HG02981 (cell line): ENCODE measurements at regions not wholly inside any gene's neighbourhood (a gene's known extent, or its start where the extent isn't known, plus 50 kb on each side); places are given as distances from the start of the nearest gene placed in this dataset.
"Not testable (repeated sequence)": the region's sequence is repeated elsewhere in the genome, so short reads cannot be mapped to it uniquely, and the experiment has no call there.

Experiments
- ATAC-seq: cut with Tn5 transposase; IDR thresholded peaks from one replicate; pipeline ENCODE4 v1.9.1; 2021; ENCODE audit warnings: mild to moderate bottlenecking, moderate library complexity; ENCODE audit not compliant: unreplicated experiment

- no peak for ATAC-seq
Observed at GRCh38 chr9:28073270-28073669, 500.0 kb upstream of the C9orf72 start.

GRCh38 chr9:28079677-28080076 lies 506.4 kb upstream of the C9orf72 start:
- no peak for ATAC-seq

- no peak for ATAC-seq
Observed at GRCh38 chr9:28082671-28083070, 509.4 kb upstream of the C9orf72 start.

GRCh38 chr9:28086881-28087280 lies 513.6 kb upstream of the C9orf72 start:
- ATAC-seq = no peak

GRCh38 chr9:28092981-28093936 lies 520.0 kb upstream of the C9orf72 start:
- ATAC-seq = no peak

GRCh38 chr9:28101509-28101908 lies 528.2 kb upstream of the C9orf72 start:
- no peak for ATAC-seq

- no peak for ATAC-seq
Observed at GRCh38 chr9:28105001-28105400, 531.7 kb upstream of the C9orf72 start.

- ATAC-seq = no peak
Observed at GRCh38 chr9:28120184-28120583, 546.9 kb upstream of the C9orf72 start.

- ATAC-seq = no peak
Observed at GRCh38 chr9:28120626-28121025, 547.3 kb upstream of the C9orf72 start.

- ATAC-seq = no peak
Observed at GRCh38 chr9:28121366-28121765, 548.1 kb upstream of the C9orf72 start.

- no peak for ATAC-seq
Observed at GRCh38 chr9:28124917-28125316, 551.6 kb upstream of the C9orf72 start.

GRCh38 chr9:28127101-28127500 lies 553.8 kb upstream of the C9orf72 start:
- ATAC-seq = no peak

- ATAC-seq = no peak
Observed at GRCh38 chr9:28134446-28134976, 561.2 kb upstream of the C9orf72 start.

- no peak for ATAC-seq
Observed at GRCh38 chr9:28135549-28135948, 562.3 kb upstream of the C9orf72 start.

GRCh38 chr9:28136113-28136512 lies 562.8 kb upstream of the C9orf72 start:
- ATAC-seq = no peak

- not testable (repeated sequence) for ATAC-seq
Observed at GRCh38 chr9:28147430-28147829, 574.1 kb upstream of the C9orf72 start.

GRCh38 chr9:28147923-28148597 lies 574.8 kb upstream of the C9orf72 start:
- not testable (repeated sequence) for ATAC-seq

- ATAC-seq = not testable (repeated sequence)
Observed at GRCh38 chr9:28149361-28150050, 576.2 kb upstream of the C9orf72 start.

- no peak for ATAC-seq
Observed at GRCh38 chr9:28155067-28155466, 581.8 kb upstream of the C9orf72 start.

GRCh38 chr9:28155671-28156070 lies 582.4 kb upstream of the C9orf72 start:
- no peak for ATAC-seq

GRCh38 chr9:28158451-28158850 lies 585.2 kb upstream of the C9orf72 start:
- ATAC-seq = no peak
